Loucy (cell line): ENCODE measurements at regions not wholly inside any gene's neighbourhood (a gene's known extent, or its start where the extent isn't known, plus 50 kb on each side); places are given as distances from the start of the nearest gene placed in this dataset.
"Not testable (repeated sequence)": the region's sequence is repeated elsewhere in the genome, so short reads cannot be mapped to it uniquely, and the experiment has no call there.

ENCODE experiments used
- H2AFZ ChIP-seq: fragments of 200-600 bp; sonication (generic); 2 replicates; pipeline ENCODE4 v1.6.0; 2016; ENCODE audit warnings: antibody characterized with exemption, mild to moderate bottlenecking, low read length, moderate library complexity
- H3F3A ChIP-seq: fragments of 200-600 bp; 2 replicates; pipeline ENCODE4 v1.6.0; 2016; ENCODE audit warnings: antibody characterized with exemption, low read depth, mild to moderate bottlenecking
- H3K27me3 ChIP-seq: fragments of 200-600 bp; sonication (generic); 2 replicates; pipeline ENCODE4 v1.6.1; 2014; ENCODE audit warnings: low read length, mild to moderate bottlenecking; ENCODE audit not compliant: insufficient read depth, poor library complexity, severe bottlenecking
- H3K36me3 ChIP-seq: fragments of 200-600 bp; sonication (generic); 2 replicates; pipeline ENCODE4 v1.6.1; 2016; ENCODE audit warnings: low read length; ENCODE audit not compliant: insufficient read depth
- H3K4me1 ChIP-seq: fragments of 200-600 bp; sonication (generic); 2 replicates; pipeline ENCODE4 v1.5.1; 2014; ENCODE audit warnings: low read length, mild to moderate bottlenecking; ENCODE audit not compliant: insufficient read depth, poor library complexity, severe bottlenecking
- H3K4me2 ChIP-seq: fragments of 200-600 bp; sonication (generic); 2 replicates; pipeline ENCODE4 v1.6.0; 2014; ENCODE audit warnings: antibody characterized with exemption, low read length, low read depth, mild to moderate bottlenecking; ENCODE audit not compliant: poor library complexity, severe bottlenecking
- H3K4me3 ChIP-seq: fragments of 200-600 bp; sonication (generic); 2 replicates; pipeline ENCODE4 v1.5.1; 2014; ENCODE audit warnings: low read length, mild to moderate bottlenecking, mixed read lengths; ENCODE audit not compliant: poor library complexity, severe bottlenecking
- H3K79me2 ChIP-seq: fragments of 200-600 bp; sonication (generic); 2 replicates; pipeline ENCODE4 v1.6.1; 2014; ENCODE audit warnings: low read length; ENCODE audit not compliant: insufficient read depth
- H3K9ac ChIP-seq: fragments of 200-600 bp; sonication (generic); 2 replicates; pipeline ENCODE4 v1.6.0; 2014; ENCODE audit warnings: mild to moderate bottlenecking, low read depth, low read length, moderate library complexity; ENCODE audit not compliant: poor library complexity, severe bottlenecking
- H3K9me2 ChIP-seq: fragments of 200-600 bp; sonication (generic); replicated peaks from 2 replicates; pipeline ENCODE4 v1.6.1; 2016; ENCODE audit warnings: low read depth, low read length, mixed read lengths
- H3K9me3 ChIP-seq: fragments of 200-600 bp; sonication (generic); 2 replicates; pipeline ENCODE4 v1.6.1; 2014; ENCODE audit warnings: mild to moderate bottlenecking, antibody characterized with exemption, low read length, low read depth; ENCODE audit not compliant: insufficient read depth
- H4K20me1 ChIP-seq: fragments of 200-600 bp; sonication (generic); 2 replicates; pipeline ENCODE4 v1.6.0; 2014; ENCODE audit warnings: antibody characterized with exemption, low read length, mild to moderate bottlenecking; ENCODE audit not compliant: insufficient read depth, poor library complexity, severe bottlenecking
- EZH2phosphoT487 ChIP-seq: fragments of 200-600 bp; IDR thresholded peaks from 2 replicates; pipeline ENCODE4 v1.6.1; 2018; ENCODE audit warnings: antibody characterized with exemption, mild to moderate bottlenecking, moderate library complexity, borderline replicate concordance
- TF ChIP-seq, protein P1 (sequence below): fragments of 200-600 bp; sonication (generic); conservative IDR thresholded peaks from 2 replicates; pipeline ENCODE4 v1.5.1; 2014; ENCODE audit warnings: mild to moderate bottlenecking, antibody characterized with exemption, low read length

DNA sequence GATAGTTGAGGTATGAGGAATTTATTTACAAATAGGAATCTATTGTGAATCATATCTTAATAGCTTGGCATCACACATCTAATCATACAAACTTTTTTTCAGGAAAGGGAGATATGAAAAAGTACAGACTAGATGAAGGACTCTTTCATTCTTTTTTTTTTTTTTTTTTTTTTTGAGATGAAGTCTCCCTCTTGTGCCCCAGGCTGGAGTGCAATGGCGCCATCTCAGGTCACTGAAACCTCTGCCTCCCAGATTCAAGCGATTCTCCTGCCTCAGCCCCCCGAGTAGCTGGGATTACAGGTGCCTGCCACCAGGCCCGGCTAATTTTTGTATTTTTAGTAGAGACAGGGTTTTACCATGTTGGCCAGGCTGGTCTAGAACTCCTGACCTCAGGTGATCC, 65.1 kb upstream of the NECTIN3 start:
- H3K9ac ChIP-seq, H3K36me3 ChIP-seq, H4K20me1 ChIP-seq, H3K79me2 ChIP-seq, H3K4me2 ChIP-seq, H3K9me2 ChIP-seq, H3K27me3 ChIP-seq, H2AFZ ChIP-seq, H3K9me3 ChIP-seq, H3F3A ChIP-seq, H3K4me1 ChIP-seq, H3K4me3 ChIP-seq: not testable (repeated sequence)
- TF ChIP-seq, protein P1, sequence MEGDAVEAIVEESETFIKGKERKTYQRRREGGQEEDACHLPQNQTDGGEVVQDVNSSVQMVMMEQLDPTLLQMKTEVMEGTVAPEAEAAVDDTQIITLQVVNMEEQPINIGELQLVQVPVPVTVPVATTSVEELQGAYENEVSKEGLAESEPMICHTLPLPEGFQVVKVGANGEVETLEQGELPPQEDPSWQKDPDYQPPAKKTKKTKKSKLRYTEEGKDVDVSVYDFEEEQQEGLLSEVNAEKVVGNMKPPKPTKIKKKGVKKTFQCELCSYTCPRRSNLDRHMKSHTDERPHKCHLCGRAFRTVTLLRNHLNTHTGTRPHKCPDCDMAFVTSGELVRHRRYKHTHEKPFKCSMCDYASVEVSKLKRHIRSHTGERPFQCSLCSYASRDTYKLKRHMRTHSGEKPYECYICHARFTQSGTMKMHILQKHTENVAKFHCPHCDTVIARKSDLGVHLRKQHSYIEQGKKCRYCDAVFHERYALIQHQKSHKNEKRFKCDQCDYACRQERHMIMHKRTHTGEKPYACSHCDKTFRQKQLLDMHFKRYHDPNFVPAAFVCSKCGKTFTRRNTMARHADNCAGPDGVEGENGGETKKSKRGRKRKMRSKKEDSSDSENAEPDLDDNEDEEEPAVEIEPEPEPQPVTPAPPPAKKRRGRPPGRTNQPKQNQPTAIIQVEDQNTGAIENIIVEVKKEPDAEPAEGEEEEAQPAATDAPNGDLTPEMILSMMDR, result peak; percentile 41

DNA sequence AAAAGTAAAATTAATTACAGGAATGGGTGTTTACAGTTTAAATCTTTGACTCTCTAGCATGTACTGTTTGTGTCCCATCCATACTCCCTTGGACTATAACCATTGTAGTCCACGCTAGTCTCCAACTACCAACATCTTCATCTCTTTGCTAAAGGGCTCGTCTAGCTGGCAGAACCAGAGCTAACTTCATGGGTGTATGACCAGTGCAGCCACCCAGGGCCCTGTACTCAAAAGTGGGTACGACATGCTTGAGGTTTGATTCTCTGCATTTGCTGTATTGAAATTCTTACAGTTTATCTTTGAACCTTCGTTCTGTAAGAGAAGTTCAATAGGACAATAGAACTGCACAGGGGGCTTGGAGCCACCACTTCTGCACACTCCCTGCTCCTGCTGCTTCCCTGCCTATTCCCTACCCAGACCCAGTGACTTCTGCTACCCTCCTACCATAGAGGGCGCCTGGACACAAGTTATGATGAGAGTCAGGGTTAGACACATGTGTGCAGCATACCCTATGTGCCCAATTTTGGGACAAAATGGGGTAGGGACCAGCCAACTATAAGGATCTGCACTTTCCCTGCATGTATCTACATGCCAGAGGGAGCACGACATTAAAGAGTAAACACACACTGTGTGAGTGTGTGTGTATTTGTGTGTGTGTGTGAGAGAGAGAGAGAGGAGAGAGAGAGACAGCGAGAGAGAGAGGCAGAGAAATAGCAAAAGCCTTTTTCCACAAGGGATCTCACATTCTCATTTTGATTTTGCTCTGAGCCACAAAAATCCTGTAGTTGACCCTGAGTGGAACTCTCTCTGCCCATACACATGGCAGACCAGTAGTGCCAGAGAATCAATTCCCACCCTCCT, 59.0 kb upstream of the NECTIN3 start:
- Histone ChIP-seq H3K27me3 (no peaks in the 10 kb centered on the region), H3K9me2 (no peaks in the 10 kb centered on the region), H4K20me1 (no peaks in the 10 kb centered on the region), H3F3A (no peaks in the 10 kb centered on the region), H3K9me3 (no peaks in the 10 kb centered on the region), H3K4me2 (no peak overlapping the region), H3K4me1 (no peaks in the 10 kb centered on the region), H3K4me3 (no peak overlapping the region), H2AFZ (no peak overlapping the region), H3K9ac (no peak overlapping the region), H3K36me3 (no peaks in the 10 kb centered on the region), H3K79me2 (no peaks in the 10 kb centered on the region)
- TF ChIP-seq, protein P1, result peak; percentile 66
- no peak for TF ChIP-seq EZH2phosphoT487
